ENCODE measurements at regions not wholly inside any gene's neighbourhood (a gene's known extent, or its start where the extent isn't known, plus 50 kb on each side); places are given as distances from the start of the nearest gene placed in this dataset.

DNA sequence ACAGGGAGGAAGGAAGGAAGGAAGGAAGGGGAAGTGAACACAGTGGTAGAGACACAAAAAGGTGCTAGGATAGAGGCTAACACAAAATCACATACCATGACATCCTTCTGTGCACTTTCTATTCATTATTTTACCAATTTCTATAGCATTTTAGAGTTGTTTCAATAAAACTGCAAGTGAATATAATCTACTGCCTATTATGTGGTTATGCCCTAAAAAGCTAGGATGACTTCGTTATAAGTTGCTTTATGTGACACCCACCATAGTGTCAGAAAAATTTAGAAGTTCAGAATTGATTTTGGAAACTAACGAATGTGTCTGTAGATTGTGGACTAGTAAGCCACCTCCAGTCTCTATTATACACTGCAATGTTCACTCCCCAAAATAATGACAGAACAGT lies 59.4 kb upstream of the EDNRA start:
- TF ChIP-seq, protein P1, sequence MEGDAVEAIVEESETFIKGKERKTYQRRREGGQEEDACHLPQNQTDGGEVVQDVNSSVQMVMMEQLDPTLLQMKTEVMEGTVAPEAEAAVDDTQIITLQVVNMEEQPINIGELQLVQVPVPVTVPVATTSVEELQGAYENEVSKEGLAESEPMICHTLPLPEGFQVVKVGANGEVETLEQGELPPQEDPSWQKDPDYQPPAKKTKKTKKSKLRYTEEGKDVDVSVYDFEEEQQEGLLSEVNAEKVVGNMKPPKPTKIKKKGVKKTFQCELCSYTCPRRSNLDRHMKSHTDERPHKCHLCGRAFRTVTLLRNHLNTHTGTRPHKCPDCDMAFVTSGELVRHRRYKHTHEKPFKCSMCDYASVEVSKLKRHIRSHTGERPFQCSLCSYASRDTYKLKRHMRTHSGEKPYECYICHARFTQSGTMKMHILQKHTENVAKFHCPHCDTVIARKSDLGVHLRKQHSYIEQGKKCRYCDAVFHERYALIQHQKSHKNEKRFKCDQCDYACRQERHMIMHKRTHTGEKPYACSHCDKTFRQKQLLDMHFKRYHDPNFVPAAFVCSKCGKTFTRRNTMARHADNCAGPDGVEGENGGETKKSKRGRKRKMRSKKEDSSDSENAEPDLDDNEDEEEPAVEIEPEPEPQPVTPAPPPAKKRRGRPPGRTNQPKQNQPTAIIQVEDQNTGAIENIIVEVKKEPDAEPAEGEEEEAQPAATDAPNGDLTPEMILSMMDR (IDR thresholded peaks at IDR 0.05; ENCODE audit: poor library complexity): no peak
- TF ChIP-seq EZH2 (IDR thresholded peaks at IDR 0.05; ENCODE audit: borderline replicate concordance): no peak
